ENCODE measurements at regions not wholly inside any gene's neighbourhood (a gene's known extent, or its start where the extent isn't known, plus 50 kb on each side); places are given as distances from the start of the nearest gene placed in this dataset.
"Not testable (repeated sequence)": the region's sequence is repeated elsewhere in the genome, so short reads cannot be mapped to it uniquely, and the experiment has no call there.

DNA sequence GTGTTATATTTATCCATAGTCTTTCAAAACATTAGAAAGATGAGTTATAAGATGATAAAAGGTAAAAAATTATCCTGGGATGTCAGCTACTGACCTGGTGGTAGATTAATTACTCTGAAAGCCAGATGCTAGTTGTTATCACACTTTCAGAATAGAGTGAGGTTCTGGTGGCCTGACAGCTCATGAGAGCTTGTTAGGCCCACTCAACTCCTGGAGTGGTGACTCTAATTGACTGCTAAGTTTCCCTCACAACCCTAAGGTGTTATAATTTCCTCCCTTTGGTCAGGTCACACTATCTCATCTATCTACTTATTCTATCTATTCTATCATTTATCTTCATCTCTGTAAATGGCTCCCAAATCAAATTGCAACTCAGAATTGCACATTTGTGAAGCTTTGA lies 90.1 kb downstream of the ZNF648 start:
- no peak overlapping the region for H3K27ac ChIP-seq
- no peak for DNase-seq (ENCODE audit: low spot score in 2 of 2)
- H3K9me3 ChIP-seq = peaks cover 5 to 16% of the 10 kb centered on the region in 2 donors
- TF ChIP-seq, protein P1, sequence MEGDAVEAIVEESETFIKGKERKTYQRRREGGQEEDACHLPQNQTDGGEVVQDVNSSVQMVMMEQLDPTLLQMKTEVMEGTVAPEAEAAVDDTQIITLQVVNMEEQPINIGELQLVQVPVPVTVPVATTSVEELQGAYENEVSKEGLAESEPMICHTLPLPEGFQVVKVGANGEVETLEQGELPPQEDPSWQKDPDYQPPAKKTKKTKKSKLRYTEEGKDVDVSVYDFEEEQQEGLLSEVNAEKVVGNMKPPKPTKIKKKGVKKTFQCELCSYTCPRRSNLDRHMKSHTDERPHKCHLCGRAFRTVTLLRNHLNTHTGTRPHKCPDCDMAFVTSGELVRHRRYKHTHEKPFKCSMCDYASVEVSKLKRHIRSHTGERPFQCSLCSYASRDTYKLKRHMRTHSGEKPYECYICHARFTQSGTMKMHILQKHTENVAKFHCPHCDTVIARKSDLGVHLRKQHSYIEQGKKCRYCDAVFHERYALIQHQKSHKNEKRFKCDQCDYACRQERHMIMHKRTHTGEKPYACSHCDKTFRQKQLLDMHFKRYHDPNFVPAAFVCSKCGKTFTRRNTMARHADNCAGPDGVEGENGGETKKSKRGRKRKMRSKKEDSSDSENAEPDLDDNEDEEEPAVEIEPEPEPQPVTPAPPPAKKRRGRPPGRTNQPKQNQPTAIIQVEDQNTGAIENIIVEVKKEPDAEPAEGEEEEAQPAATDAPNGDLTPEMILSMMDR (IDR thresholded peaks at IDR 0.05) = no peak
- TF ChIP-seq POLR2A (IDR thresholded peaks at IDR 0.05) = no peak
- TF ChIP-seq POLR2AphosphoS5 (IDR thresholded peaks at IDR 0.05) = no peak
- intact Hi-C loops (cut with DNase I; ENCODE audit: low total_unique reads) = no loop called here
- H3K36me3 ChIP-seq = no peaks in the 10 kb centered on the region
- H3K27me3 ChIP-seq = no peaks in the 10 kb centered on the region
- H3K4me3 ChIP-seq = no peak overlapping the region
- H3K4me1 ChIP-seq = no peaks in the 10 kb centered on the region

DNA sequence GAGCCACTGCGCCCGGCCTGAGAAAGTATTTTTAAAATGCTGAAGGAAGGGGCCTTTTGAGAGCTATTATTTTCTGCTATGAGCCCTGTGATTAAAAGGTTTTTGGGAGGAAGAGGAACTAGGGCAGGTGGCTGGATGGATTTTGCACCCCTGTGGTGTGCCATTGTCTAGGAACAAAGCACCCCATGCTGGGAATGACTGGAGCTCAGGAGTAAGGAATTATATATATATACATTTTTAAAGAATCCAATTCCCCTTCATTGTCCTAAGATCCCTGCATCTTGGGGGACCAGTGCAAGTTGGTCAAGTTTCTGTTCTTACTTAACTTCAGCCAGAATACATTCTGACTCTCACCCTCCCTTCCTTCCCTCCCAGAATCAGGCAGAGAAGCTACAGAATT lies 91.6 kb downstream of the ZNF648 start:
- peaks cover 2 to 3% of the 10 kb centered on the region in 2 donors for H3K9me3 ChIP-seq
- H3K27me3 ChIP-seq = no peaks in the 10 kb centered on the region
- no peak overlapping the region for H3K27ac ChIP-seq
- TF ChIP-seq POLR2AphosphoS5 (IDR thresholded peaks at IDR 0.05) (no peak), POLR2A (IDR thresholded peaks at IDR 0.05) (no peak)
- TF ChIP-seq, protein P1 (IDR thresholded peaks at IDR 0.05) = no peak
- H3K36me3 ChIP-seq = no peaks in the 10 kb centered on the region
- H3K4me1 ChIP-seq = no peaks in the 10 kb centered on the region
- intact Hi-C loops (cut with DNase I; ENCODE audit: low total_unique reads) = no loop called here
- H3K4me3 ChIP-seq = no peak overlapping the region
- no peak for DNase-seq (ENCODE audit: low spot score in 2 of 2)

DNA sequence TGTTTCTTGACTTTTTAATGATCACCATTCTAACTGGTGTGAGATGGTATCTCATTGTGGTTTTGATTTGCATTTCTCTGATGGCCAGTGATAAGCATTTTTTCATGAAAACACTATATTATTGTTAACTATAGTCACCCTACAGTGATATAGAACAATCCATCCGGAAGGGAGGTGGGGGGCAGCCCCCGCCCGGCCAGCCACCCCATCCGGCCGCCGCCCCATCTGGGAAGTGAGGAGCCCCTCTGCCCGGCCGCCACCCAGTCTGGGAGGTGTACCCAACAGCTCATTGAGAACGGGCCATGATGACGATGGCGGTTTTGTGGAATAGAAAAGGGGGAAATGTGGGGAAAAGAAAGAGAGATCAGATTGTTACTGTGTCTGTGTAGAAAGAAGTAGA lies 106.8 kb downstream of the ZNF648 start:
- H3K4me1 ChIP-seq; H3K27me3 ChIP-seq; H3K36me3 ChIP-seq; H3K4me3 ChIP-seq; DNase-seq (ENCODE audit: low spot score in 2 of 2); intact Hi-C loops (cut with DNase I; ENCODE audit: low total_unique reads); H3K27ac ChIP-seq: not testable (repeated sequence)
- peaks cover 7 to 39% of the 10 kb centered on the region in 2 donors for H3K9me3 ChIP-seq

DNA sequence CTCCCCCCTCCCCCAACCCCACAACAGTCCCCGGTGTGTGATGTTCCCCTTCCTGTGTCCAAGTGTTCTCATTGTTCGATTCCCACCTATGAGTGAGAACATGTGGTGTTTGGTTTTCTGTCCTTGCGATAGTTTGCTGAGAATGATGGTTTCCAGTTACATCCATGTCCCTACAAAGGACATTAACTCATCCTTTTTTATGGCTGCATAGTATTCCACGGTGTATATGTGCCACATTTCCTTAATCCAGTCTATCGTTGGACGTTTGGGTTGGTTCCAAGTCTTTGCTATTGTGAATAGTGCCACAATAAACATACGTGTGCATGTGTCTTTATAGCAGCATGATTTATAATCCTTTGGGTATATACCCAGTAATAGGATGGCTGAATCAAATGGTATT lies 107.3 kb downstream of the ZNF648 start:
- DNase-seq (ENCODE audit: low spot score in 2 of 2); H3K4me3 ChIP-seq; H3K27ac ChIP-seq; intact Hi-C loops (cut with DNase I; ENCODE audit: low total_unique reads); H3K4me1 ChIP-seq; H3K36me3 ChIP-seq; H3K27me3 ChIP-seq: not testable (repeated sequence)
- peaks cover 4 to 34% of the 10 kb centered on the region in 2 donors for H3K9me3 ChIP-seq

DNA sequence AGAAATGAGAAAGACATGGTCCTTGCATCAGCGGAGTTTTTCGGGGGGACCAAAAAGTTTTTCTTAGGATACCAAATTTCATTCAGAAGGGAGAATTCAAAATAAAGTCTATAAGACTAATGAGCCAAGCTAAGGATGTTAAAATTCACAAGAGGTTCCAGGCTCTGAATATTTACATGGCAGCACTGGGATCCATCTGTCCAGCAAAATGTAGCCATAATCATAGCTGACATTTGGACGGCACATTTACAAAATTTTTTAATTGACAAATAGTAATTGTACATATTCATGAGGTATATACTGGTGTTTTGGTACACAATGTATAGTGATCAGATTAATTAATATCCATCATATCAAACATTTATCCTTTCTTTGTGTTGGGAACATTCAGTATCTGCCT lies 107.9 kb downstream of the ZNF648 start:
- Histone ChIP-seq H3K27me3 (no peaks in the 10 kb centered on the region), H3K36me3 (no peaks in the 10 kb centered on the region), H3K4me3 (no peak overlapping the region), H3K9me3 (peaks cover 0 to 29% of the 10 kb centered on the region in 2 donors), H3K27ac (no peak overlapping the region), H3K4me1 (no peaks in the 10 kb centered on the region)
- TF ChIP-seq POLR2A (IDR thresholded peaks at IDR 0.05) (no peak), POLR2AphosphoS5 (IDR thresholded peaks at IDR 0.05) (no peak)
- TF ChIP-seq, protein P1 (IDR thresholded peaks at IDR 0.05) = no peak
- no peak for DNase-seq (ENCODE audit: low spot score in 2 of 2)
- intact Hi-C loops (cut with DNase I; ENCODE audit: low total_unique reads) = no loop called here

DNA sequence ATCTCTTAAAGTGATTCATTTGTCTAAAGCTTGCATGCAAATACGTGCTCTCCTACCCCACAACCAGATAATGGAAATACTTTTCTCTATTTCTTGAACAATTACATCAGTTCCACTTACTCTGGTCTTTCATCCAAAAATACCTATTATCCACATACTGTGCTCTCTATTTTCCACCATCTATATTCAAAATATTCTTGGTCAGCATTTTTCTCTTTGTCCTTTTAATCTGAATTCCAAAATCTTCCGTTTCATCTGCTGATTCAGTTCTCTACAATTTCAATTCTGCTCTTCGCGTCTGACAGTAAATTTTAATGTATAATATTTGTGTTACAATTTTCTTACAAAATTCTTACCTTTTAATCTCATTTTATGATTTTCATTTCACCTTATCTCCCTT lies 110.3 kb downstream of the ZNF648 start:
- TF ChIP-seq, protein P1 (IDR thresholded peaks at IDR 0.05) = no peak
- TF ChIP-seq POLR2AphosphoS5 (IDR thresholded peaks at IDR 0.05) (no peak), POLR2A (IDR thresholded peaks at IDR 0.05) (no peak)
- intact Hi-C loops (cut with DNase I; ENCODE audit: low total_unique reads) = no loop called here

More for the DNA sequence above, 110.3 kb downstream of the ZNF648 start:
- Histone ChIP-seq H3K27ac (no peak overlapping the region), H3K9me3 (peaks cover 0 to 14% of the 10 kb centered on the region in 2 donors), H3K27me3 (no peaks in the 10 kb centered on the region), H3K4me1 (no peaks in the 10 kb centered on the region), H3K4me3 (no peak overlapping the region), H3K36me3 (no peaks in the 10 kb centered on the region)
- no peak for DNase-seq (ENCODE audit: low spot score in 2 of 2)
